GM12878 (cell line): ENCODE measurements at regions not wholly inside any gene's neighbourhood (a gene's known extent, or its start where the extent isn't known, plus 50 kb on each side); places are given as distances from the start of the nearest gene placed in this dataset.
"Not testable (repeated sequence)": the region's sequence is repeated elsewhere in the genome, so short reads cannot be mapped to it uniquely, and the experiment has no call there.

Experiments
- ATAC-seq: fragments of 200-7000 bp; cut with Tn5 transposase; 3 replicates; pipeline ENCODE4 v1.9.1; 2020; ENCODE audit warnings: mild to moderate bottlenecking, moderate library complexity
- BruUV-seq: library from RNA; stranded (reverse); fragments of 400-500 nt; replicated peaks from 2 replicates; lab custom pipeline; 2021; lab: Mats Ljungman, UMichigan
- CTCF ChIA-PET: fragments of 300-600 bp; sonication (Branson Sonifier 250); formaldehyde crosslinking; extraction: SDS; loops from one replicate; lab custom pipeline; 2021; ENCODE audit warnings: inconsistent platforms; lab: Yijun Ruan, JAX
- POLR2A ChIA-PET: fragments of 350-600 bp; formaldehyde crosslinking; extraction: SDS; loops from one replicate; lab custom pipeline; 2021; ENCODE audit warnings: inconsistent platforms; lab: Charles Lee
- RAD21 ChIA-PET: fragments of 300-600 bp; sonication (Branson Sonifier 250); formaldehyde crosslinking; loops from one replicate; lab custom pipeline; 2023; ENCODE audit warnings: antibody characterized with exemption; ENCODE audit not compliant: unreplicated experiment; lab: Charles Lee
- SMC1A ChIA-PET: fragments of 300-600 bp; sonication (Branson Sonifier 250); formaldehyde crosslinking; loops from one replicate; lab custom pipeline; 2023; ENCODE audit not compliant: unreplicated experiment, uncharacterized antibody; lab: Charles Lee
- DNase-seq: peaks from one replicate; pipeline ENCODE4 v3.0.0-alpha.2; 2011; ENCODE audit warnings: low read depth, low spot score
- FAIRE-seq: peaks from 3 replicates; lab custom pipeline; 2011; peaks lifted over from hg19 to GRCh38; lab: Jason Lieb, UNC
- H2AFZ ChIP-seq: 2 replicates; pipeline ENCODE4 v1.6.0; 2011; ENCODE audit warnings: low read depth, low read length, control low read depth; ENCODE audit not compliant: control insufficient read depth
- H3K27ac ChIP-seq: 2 replicates; pipeline ENCODE4 v1.5.1; 2011; ENCODE audit warnings: control low read depth; ENCODE audit not compliant: control insufficient read depth, insufficient read depth
- H3K27me3 ChIP-seq, 2 experiments: replicated peaks in 1 of 2; 2 replicates each; pipeline versions ENCODE4 v1.6.0 to v1.6.1; 2011; ENCODE audit warnings: low read length in 1 of 2; ENCODE audit not compliant: control insufficient read depth in 2 of 2, insufficient read depth in 2 of 2
- H3K36me3 ChIP-seq, 2 experiments: 2 replicates each; pipeline ENCODE4 v1.5.1; 2011; ENCODE audit warnings: low read length in 1 of 2; ENCODE audit not compliant: control insufficient read depth in 2 of 2, insufficient read depth in 2 of 2
- H3K4me1 ChIP-seq: 2 replicates; pipeline ENCODE4 v1.6.1; 2011; ENCODE audit warnings: mild to moderate bottlenecking, low read length, moderate library complexity, mixed read lengths; ENCODE audit not compliant: control insufficient read depth, insufficient read depth
- H3K4me2 ChIP-seq: 2 replicates; pipeline ENCODE4 v1.6.0; 2011; ENCODE audit warnings: control low read depth; ENCODE audit not compliant: control insufficient read depth, insufficient read depth
- H3K4me3 ChIP-seq: fragments of 200-600 bp; sonication (generic); 2 replicates; pipeline ENCODE4 v1.5.1; 2016
- H3K79me2 ChIP-seq: 2 replicates; pipeline ENCODE4 v1.6.0; 2011; ENCODE audit warnings: low read length; ENCODE audit not compliant: control insufficient read depth, insufficient read depth
- H3K9ac ChIP-seq: 2 replicates; pipeline ENCODE4 v1.8.0; 2011; ENCODE audit warnings: low read length, control low read depth, mixed read lengths; ENCODE audit not compliant: control insufficient read depth, insufficient read depth
- H3K9me3 ChIP-seq: replicated peaks from 3 replicates; pipeline ENCODE4 v1.5.1; 2011; ENCODE audit warnings: mild to moderate bottlenecking, low read length; ENCODE audit not compliant: control insufficient read depth, insufficient read depth
- H4K20me1 ChIP-seq: 2 replicates; pipeline ENCODE4 v1.6.0; 2011; ENCODE audit not compliant: control insufficient read depth, insufficient read depth
- BCL11A ChIP-seq: IDR thresholded peaks from 2 replicates; pipeline ENCODE4 v1.6.1; 2011; ENCODE audit warnings: low read depth, low read length
- CREB1 ChIP-seq: IDR thresholded peaks from 2 replicates; pipeline ENCODE4 v1.6.1; 2012; ENCODE audit warnings: low read depth, mild to moderate bottlenecking, inconsistent platforms
- IKZF1 ChIP-seq: fragments of 450-650 bp; conservative IDR thresholded peaks from 2 replicates; pipeline ENCODE4 v1.6.1; 2017; ENCODE audit warnings: antibody characterized with exemption, mild to moderate bottlenecking
- MYB ChIP-seq: fragments of 150-350 bp; IDR thresholded peaks from 2 replicates; pipeline ENCODE4 v1.6.1; 2014; ENCODE audit warnings: mild to moderate bottlenecking, low read depth, low read length, borderline replicate concordance
- RBBP5 ChIP-seq: fragments of 200-600 bp; sonication (generic); conservative IDR thresholded peaks from 2 replicates; pipeline ENCODE4 v1.6.1; 2016
- STAT1 ChIP-seq: fragments of 450-650 bp; conservative IDR thresholded peaks from 2 replicates; pipeline ENCODE4 v1.6.1; 2014; ENCODE audit warnings: antibody characterized with exemption, mild to moderate bottlenecking
- SUPT20H ChIP-seq: IDR thresholded peaks from 2 replicates; pipeline ENCODE4 v1.6.1; 2011; ENCODE audit warnings: low read depth, mild to moderate bottlenecking, low read length, moderate library complexity, borderline replicate concordance; ENCODE audit not compliant: control insufficient read depth
- TAF1 ChIP-seq: IDR thresholded peaks from 2 replicates; pipeline ENCODE4 v1.6.1; 2011; ENCODE audit warnings: mild to moderate bottlenecking, low read depth, low read length, borderline replicate concordance
- WGBS: methylation state at CpG from one replicate; pipeline ENCODE4 v1.1.6; 2016; ENCODE audit warnings: low lambda C conversion rate; ENCODE audit not compliant: insufficient replicate concordance, insufficient coverage; ENCODE audit errors: missing lambda C conversion rate; 5-methylcytosine and 5-hydroxymethylcytosine counted together
- in situ Hi-C: fragments of 300-500 bp; cut with MboI; formaldehyde crosslinking; loops from 9 replicates; pipeline ENCODE4 v1.14.3; 2018; ENCODE audit warnings: mixed read lengths
- intact Hi-C: fragments of 100-400 bp; cut with micrococcal nuclease; formaldehyde crosslinking; loops from one replicate; pipeline ENCODE4 v1.14.2; 2022; ENCODE audit not compliant: unreplicated experiment

DNA sequence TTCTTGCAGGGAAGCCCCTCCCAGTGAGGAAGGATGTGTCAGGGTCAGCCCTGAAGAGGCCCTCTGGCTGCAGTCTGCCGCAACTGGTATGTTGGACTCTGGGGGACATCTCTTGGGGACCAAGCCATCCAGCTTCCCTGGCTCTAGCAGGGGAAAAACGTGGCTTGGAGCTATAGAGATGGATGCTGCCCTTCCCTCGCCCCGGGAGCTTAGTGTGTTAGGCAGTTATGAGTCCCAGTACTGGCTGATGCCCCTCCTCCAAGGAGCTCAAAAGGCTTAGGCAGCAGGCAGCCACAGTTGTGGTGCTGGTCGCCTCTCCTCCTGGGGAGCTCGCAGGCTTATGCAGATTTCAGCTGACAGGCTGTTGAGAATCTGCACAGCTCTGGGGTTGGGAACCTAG is 353.1 kb upstream of the GBE1 start:
- no peak for ATAC-seq
- 10% methylated on average over 6 of the region's 6 CpGs for WGBS

DNA sequence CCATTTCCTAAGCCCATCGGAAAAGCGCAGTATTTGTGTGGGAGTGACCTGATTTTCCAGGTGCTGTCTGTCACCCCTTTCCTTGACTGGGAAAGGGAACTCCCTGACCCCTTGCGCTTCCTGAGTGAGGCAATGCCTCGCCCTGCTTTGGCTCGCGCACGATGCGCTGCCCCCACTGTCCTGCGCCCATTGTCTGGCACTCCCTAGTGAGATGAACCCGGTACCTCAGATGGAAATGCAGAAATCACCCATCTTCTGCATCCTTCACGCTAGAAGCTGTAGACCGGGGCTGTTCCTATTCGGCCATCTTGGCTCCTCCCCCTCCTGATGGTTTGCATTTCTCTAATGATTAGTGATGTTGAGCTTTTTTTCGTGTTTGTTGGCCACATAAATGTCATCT is 349.3 kb upstream of the GBE1 start:
- 68% methylated on average over 14 of the region's 14 CpGs for WGBS
- RAD21 ChIA-PET, H2AFZ ChIP-seq: not testable (repeated sequence)

More for the DNA sequence above, 353.1 kb upstream of the GBE1 start:
- no peaks in the 10 kb centered on the region for H3K36me3 ChIP-seq
- ChIA-PET POLR2A (no interaction called here), SMC1A (no interaction called here), CTCF (interaction anchor here (0.9 to 1.2 kb wide), 2 partner anchors 18 to 449 kb away, joined by 3 read pairs; no protein-coding TSS in a partner anchor), RAD21 (no interaction called here)
- no peak for FAIRE-seq
- no peak overlapping the region for H3K4me2 ChIP-seq
- H3K79me2 ChIP-seq, result no peaks in the 10 kb centered on the region
- H3K9ac ChIP-seq, result no peak overlapping the region
- H4K20me1 ChIP-seq, result no peaks in the 10 kb centered on the region
- in situ Hi-C loops, result no loop called here
- intact Hi-C loops, result no loop called here
- no peaks in the 10 kb centered on the region for H3K27me3 ChIP-seq
- no peaks in the 10 kb centered on the region for H3K4me1 ChIP-seq
- TF ChIP-seq BCL11A (no peak), MYB (no peak), TAF1 (no peak), CREB1 (no peak), IKZF1 (no peak), RBBP5 (no peak), STAT1 (no peak), SUPT20H (no peak)
- TF ChIP-seq, all 136 proteins: peak for 0
- Histone ChIP-seq H2AFZ (no peak overlapping the region), H3K27ac (no peak overlapping the region), H3K9me3 (no peaks in the 10 kb centered on the region; the same call in 2 of the 3 replicates), H3K4me3 (no peak overlapping the region)
- DNase-seq, result no peak
- no TSS peak for BruUV-seq

More for the DNA sequence above, 349.3 kb upstream of the GBE1 start:
- H3K79me2 ChIP-seq, H3K4me3 ChIP-seq, H3K4me2 ChIP-seq, H3K9ac ChIP-seq, H3K27me3 ChIP-seq, in situ Hi-C loops, H3K27ac ChIP-seq, BruUV-seq, H3K4me1 ChIP-seq, POLR2A ChIA-PET, DNase-seq, SMC1A ChIA-PET, ATAC-seq, intact Hi-C loops, FAIRE-seq, H3K9me3 ChIP-seq, H4K20me1 ChIP-seq, CTCF ChIA-PET, H3K36me3 ChIP-seq: not testable (repeated sequence)
